ENCODE measurements at regions not wholly inside any gene's neighbourhood (a gene's known extent, or its start where the extent isn't known, plus 50 kb on each side); places are given as distances from the start of the nearest gene placed in this dataset.

DNA sequence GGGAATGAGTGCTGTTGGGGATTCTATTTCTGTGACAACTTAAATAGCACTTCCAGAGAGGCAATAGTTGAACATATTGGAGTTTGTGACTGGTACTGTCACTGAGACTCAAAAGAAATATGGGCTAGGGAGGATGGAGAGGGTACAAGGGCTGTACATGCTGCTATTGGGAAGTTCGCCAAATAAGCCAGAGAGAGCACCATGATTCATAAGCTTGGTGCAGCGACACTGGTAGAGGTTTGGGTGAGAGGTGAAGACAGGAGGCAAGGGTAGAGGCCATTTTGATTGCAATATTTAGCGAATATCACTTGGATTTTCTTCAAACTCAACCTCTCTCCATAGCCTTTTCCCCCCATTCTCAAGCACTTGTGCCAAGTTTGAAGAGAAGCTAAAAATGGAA lies 214.3 kb downstream of the OGFRL1 start (continued):
- TF ChIP-seq, protein P1, sequence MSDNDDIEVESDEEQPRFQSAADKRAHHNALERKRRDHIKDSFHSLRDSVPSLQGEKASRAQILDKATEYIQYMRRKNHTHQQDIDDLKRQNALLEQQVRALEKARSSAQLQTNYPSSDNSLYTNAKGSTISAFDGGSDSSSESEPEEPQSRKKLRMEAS (IDR thresholded peaks at IDR 0.05): no peak
- no peak for TF ChIP-seq RAD21 (IDR thresholded peaks at IDR 0.05)
- TF ChIP-seq SP1 (IDR thresholded peaks at IDR 0.05): no peak
- TF ChIP-seq FOXA2 (IDR thresholded peaks at IDR 0.05): no peak
- TF ChIP-seq RXRA (IDR thresholded peaks at IDR 0.05): no peak

DNA sequence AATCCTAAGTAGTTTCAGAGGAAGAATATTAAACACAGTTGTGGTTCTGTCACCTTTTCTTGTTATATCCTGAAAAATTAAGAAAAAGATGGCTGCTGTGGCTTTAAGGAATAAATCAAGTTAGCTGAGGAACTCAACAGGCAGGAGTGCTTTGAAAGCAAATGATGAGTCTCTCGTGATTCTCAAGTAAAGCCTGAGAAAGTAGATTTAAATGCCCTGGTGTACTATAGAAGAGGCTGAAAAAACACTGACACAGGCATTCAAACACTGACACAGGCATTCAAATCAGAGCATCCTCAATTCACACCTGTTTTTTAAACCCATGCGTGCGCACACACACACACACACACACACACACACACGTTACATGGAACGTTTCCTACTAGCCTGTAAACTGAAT lies 218.6 kb downstream of the OGFRL1 start:
- Histone ChIP-seq H3K9me3 (ENCODE audit: control insufficient read depth in 4 of 4, low read length in 3 of 4) (no peaks in the 10 kb centered on the region), H3K27me3 (ENCODE audit: control insufficient read depth in 4 of 4, insufficient read depth in 4 of 4, low read length in 3 of 4) (no peaks in the 10 kb centered on the region), H3K4me3 (ENCODE audit: low read depth in 1 of 3, low read length in 3 of 3) (no peak overlapping the region), H3K36me3 (ENCODE audit: control insufficient read depth in 4 of 4, insufficient read depth in 3 of 4, low read depth in 1 of 4, low read length in 3 of 4) (no peaks in the 10 kb centered on the region), H3K4me1 (ENCODE audit: control insufficient read depth in 4 of 4, insufficient read depth in 4 of 4, low read length in 3 of 4) (peaks cover 0 to under 1% (median 0%) of the 10 kb centered on the region in 4 donors), H3K9ac (ENCODE audit: low read depth in 1 of 2, low read length in 2 of 2) (no peak overlapping the region), H3K27ac (ENCODE audit: low read depth in 1 of 2, low read length in 2 of 2) (no peak overlapping the region)
- TF ChIP-seq RAD21 (IDR thresholded peaks at IDR 0.05): no peak
- TF ChIP-seq, protein P2, sequence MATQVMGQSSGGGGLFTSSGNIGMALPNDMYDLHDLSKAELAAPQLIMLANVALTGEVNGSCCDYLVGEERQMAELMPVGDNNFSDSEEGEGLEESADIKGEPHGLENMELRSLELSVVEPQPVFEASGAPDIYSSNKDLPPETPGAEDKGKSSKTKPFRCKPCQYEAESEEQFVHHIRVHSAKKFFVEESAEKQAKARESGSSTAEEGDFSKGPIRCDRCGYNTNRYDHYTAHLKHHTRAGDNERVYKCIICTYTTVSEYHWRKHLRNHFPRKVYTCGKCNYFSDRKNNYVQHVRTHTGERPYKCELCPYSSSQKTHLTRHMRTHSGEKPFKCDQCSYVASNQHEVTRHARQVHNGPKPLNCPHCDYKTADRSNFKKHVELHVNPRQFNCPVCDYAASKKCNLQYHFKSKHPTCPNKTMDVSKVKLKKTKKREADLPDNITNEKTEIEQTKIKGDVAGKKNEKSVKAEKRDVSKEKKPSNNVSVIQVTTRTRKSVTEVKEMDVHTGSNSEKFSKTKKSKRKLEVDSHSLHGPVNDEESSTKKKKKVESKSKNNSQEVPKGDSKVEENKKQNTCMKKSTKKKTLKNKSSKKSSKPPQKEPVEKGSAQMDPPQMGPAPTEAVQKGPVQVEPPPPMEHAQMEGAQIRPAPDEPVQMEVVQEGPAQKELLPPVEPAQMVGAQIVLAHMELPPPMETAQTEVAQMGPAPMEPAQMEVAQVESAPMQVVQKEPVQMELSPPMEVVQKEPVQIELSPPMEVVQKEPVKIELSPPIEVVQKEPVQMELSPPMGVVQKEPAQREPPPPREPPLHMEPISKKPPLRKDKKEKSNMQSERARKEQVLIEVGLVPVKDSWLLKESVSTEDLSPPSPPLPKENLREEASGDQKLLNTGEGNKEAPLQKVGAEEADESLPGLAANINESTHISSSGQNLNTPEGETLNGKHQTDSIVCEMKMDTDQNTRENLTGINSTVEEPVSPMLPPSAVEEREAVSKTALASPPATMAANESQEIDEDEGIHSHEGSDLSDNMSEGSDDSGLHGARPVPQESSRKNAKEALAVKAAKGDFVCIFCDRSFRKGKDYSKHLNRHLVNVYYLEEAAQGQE (IDR thresholded peaks at IDR 0.05): no peak
- TF ChIP-seq JUND (IDR thresholded peaks at IDR 0.05): no peak
- WGBS: 78% methylated on average over 5 of the region's 5 CpGs
- DNase-seq (ENCODE audit: low spot score): no peak

DNA sequence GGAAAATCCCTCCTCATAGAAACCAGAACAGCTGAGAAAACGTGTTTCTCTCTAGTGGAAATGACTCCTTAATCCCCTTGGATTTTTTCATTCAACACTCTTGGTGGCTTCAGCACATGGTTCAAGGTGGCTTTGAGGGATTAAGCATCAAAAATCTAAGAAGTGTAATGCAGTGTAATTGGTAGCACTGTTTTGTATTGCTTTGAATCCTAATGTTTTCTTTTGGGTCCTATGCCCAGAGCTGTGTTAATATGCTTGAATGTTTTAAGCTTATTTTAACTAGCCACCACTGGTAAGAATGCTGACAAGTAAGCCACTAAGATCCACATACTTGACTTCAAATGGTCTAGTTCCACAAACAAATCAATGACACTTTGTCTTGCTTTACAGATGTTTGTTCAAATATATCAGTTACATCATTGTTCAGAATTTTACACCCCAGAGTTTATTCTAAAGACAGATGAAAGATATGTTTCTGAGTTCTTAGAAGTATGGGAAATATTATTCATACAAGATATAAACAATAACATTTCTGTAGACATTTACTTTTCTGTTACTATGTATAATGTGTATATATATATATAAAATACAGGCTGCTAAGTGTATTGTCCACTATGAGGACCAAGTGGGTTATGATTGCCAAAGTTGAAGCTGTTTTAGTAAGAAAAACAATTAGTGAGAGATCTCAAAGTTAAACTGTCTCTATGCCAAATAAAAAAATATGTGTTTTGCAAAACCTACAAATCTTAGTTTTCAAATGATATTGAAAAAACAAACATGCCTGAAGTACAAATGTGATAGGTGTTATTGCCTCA lies 220.8 kb downstream of the OGFRL1 start:
- Histone ChIP-seq H3K9me3 (ENCODE audit: control insufficient read depth in 4 of 4, low read length in 3 of 4) (no peaks in the 10 kb centered on the region), H3K27ac (ENCODE audit: low read depth in 1 of 2, low read length in 2 of 2) (no peak overlapping the region), H3K27me3 (ENCODE audit: control insufficient read depth in 4 of 4, insufficient read depth in 4 of 4, low read length in 3 of 4) (no peaks in the 10 kb centered on the region), H3K4me3 (ENCODE audit: low read depth in 1 of 3, low read length in 3 of 3) (no peak overlapping the region), H3K9ac (ENCODE audit: low read depth in 1 of 2, low read length in 2 of 2) (no peak overlapping the region), H3K4me1 (ENCODE audit: control insufficient read depth in 4 of 4, insufficient read depth in 4 of 4, low read length in 3 of 4) (no peaks in the 10 kb centered on the region), H3K36me3 (ENCODE audit: control insufficient read depth in 4 of 4, insufficient read depth in 3 of 4, low read depth in 1 of 4, low read length in 3 of 4) (no peaks in the 10 kb centered on the region)
- no peak for DNase-seq (ENCODE audit: low spot score)
- TF ChIP-seq, protein P3, sequence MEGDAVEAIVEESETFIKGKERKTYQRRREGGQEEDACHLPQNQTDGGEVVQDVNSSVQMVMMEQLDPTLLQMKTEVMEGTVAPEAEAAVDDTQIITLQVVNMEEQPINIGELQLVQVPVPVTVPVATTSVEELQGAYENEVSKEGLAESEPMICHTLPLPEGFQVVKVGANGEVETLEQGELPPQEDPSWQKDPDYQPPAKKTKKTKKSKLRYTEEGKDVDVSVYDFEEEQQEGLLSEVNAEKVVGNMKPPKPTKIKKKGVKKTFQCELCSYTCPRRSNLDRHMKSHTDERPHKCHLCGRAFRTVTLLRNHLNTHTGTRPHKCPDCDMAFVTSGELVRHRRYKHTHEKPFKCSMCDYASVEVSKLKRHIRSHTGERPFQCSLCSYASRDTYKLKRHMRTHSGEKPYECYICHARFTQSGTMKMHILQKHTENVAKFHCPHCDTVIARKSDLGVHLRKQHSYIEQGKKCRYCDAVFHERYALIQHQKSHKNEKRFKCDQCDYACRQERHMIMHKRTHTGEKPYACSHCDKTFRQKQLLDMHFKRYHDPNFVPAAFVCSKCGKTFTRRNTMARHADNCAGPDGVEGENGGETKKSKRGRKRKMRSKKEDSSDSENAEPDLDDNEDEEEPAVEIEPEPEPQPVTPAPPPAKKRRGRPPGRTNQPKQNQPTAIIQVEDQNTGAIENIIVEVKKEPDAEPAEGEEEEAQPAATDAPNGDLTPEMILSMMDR (IDR thresholded peaks at IDR 0.05; ENCODE audit: low read depth, low read length, missing input control): no peak
- no peak for TF ChIP-seq TAF1 (conservative IDR thresholded peaks at IDR 0.05)
- no peak for TF ChIP-seq RAD21 (IDR thresholded peaks at IDR 0.05)
- TF ChIP-seq RXRA (IDR thresholded peaks at IDR 0.05): no peak
- TF ChIP-seq FOXA1 (IDR thresholded peaks at IDR 0.05): no peak
- TF ChIP-seq, protein P4, sequence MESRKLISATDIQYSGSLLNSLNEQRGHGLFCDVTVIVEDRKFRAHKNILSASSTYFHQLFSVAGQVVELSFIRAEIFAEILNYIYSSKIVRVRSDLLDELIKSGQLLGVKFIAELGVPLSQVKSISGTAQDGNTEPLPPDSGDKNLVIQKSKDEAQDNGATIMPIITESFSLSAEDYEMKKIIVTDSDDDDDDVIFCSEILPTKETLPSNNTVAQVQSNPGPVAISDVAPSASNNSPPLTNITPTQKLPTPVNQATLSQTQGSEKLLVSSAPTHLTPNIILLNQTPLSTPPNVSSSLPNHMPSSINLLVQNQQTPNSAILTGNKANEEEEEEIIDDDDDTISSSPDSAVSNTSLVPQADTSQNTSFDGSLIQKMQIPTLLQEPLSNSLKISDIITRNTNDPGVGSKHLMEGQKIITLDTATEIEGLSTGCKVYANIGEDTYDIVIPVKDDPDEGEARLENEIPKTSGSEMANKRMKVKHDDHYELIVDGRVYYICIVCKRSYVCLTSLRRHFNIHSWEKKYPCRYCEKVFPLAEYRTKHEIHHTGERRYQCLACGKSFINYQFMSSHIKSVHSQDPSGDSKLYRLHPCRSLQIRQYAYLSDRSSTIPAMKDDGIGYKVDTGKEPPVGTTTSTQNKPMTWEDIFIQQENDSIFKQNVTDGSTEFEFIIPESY (IDR thresholded peaks at IDR 0.05): no peak
- TF ChIP-seq HNF4G (IDR thresholded peaks at IDR 0.05): no peak
- no peak for TF ChIP-seq FOXA2 (IDR thresholded peaks at IDR 0.05)
- no peak for TF ChIP-seq YY1 (IDR thresholded peaks at IDR 0.05)
- TF ChIP-seq NR2F2 (IDR thresholded peaks at IDR 0.05): no peak
- no peak for TF ChIP-seq JUND (IDR thresholded peaks at IDR 0.05)
- TF ChIP-seq, protein P2 (IDR thresholded peaks at IDR 0.05): no peak
- TF ChIP-seq EGR1 (IDR thresholded peaks at IDR 0.05; ENCODE audit: low read depth in 2 of 2): no peak
- no peak for TF ChIP-seq SP1 (IDR thresholded peaks at IDR 0.05)
- TF ChIP-seq, protein P5, sequence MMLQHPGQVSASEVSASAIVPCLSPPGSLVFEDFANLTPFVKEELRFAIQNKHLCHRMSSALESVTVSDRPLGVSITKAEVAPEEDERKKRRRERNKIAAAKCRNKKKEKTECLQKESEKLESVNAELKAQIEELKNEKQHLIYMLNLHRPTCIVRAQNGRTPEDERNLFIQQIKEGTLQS (IDR thresholded peaks at IDR 0.05): no peak
- TF ChIP-seq HNF4A (conservative IDR thresholded peaks at IDR 0.05): no peak
- TF ChIP-seq GABPA (IDR thresholded peaks at IDR 0.05 in 1 of 2, conservative IDR thresholded peaks at IDR 0.05 in 1 of 2): no peak
- 70% methylated on average over 1 of the region's 1 CpG for WGBS

Measured in liver (tissue), 8 donors.